GM13976 (cell line): ENCODE measurements at regions not wholly inside any gene's neighbourhood (a gene's known extent, or its start where the extent isn't known, plus 50 kb on each side); places are given as distances from the start of the nearest gene placed in this dataset.

Source experiments
- DNase-seq: peaks from one replicate; pipeline ENCODE4 v3.0.0; 2012; ENCODE audit warnings: low spot score
- CTCF ChIP-seq: IDR thresholded peaks from 2 replicates; pipeline ENCODE4 v1.5.1; 2012; ENCODE audit warnings: borderline replicate concordance, mild to moderate bottlenecking; ENCODE audit not compliant: insufficient read depth; ENCODE audit errors: extremely low read depth, missing control alignments, control extremely low read depth
- in situ Hi-C: fragments of 300-500 bp; cut with MboI; formaldehyde crosslinking; loops from one replicate; pipeline ENCODE4 v1.12.0; 2022; ENCODE audit warnings: low sequenced_read_pairs, mixed read lengths, inconsistent platforms; ENCODE audit not compliant: unreplicated experiment

- in situ Hi-C loops, result loop anchor here (10.0 kb wide), 1 partner anchor 60 kb away; no protein-coding TSS in a partner anchor
- DNase-seq, result no peak
- TF ChIP-seq CTCF, result no peak
Observed at GRCh38 chr9:89924611-89925010, 319.8 kb downstream of the GADD45G start.

- in situ Hi-C loops, result loop anchor here (10.0 kb wide), 1 partner anchor 61 kb away; no protein-coding TSS in a partner anchor
- no peak for TF ChIP-seq CTCF
- DNase-seq, result no peak
Observed at GRCh38 chr9:89926167-89926566, 321.4 kb downstream of the GADD45G start.

GRCh38 chr9:89926691-89927220, 321.9 kb downstream of the GADD45G start:
- no peak for DNase-seq
- in situ Hi-C loops, result loop anchor here (10.0 kb wide), 1 partner anchor 62 kb away; no protein-coding TSS in a partner anchor
- TF ChIP-seq CTCF, result no peak

- no peak for DNase-seq
- no peak for TF ChIP-seq CTCF
- in situ Hi-C loops, result loop anchor here (10.0 kb wide), 1 partner anchor 63 kb away; no protein-coding TSS in a partner anchor
Observed at GRCh38 chr9:89928106-89928505, 323.3 kb downstream of the GADD45G start.

GRCh38 chr9:89928521-89929275, 323.9 kb downstream of the GADD45G start:
- in situ Hi-C loops, result loop anchor here (10.0 kb wide), 1 partner anchor 64 kb away; no protein-coding TSS in a partner anchor
- DNase-seq, result no peak
- no peak for TF ChIP-seq CTCF

GRCh38 chr9:89929315-89929672, 324.5 kb downstream of the GADD45G start:
- in situ Hi-C loops, result loop anchor here (10.0 kb wide), 1 partner anchor 64 kb away; no protein-coding TSS in a partner anchor
- TF ChIP-seq CTCF, result no peak
- DNase-seq, result no peak
